OCI-LY3 (cell line): ENCODE measurements at regions not wholly inside any gene's neighbourhood (a gene's known extent, or its start where the extent isn't known, plus 50 kb on each side); places are given as distances from the start of the nearest gene placed in this dataset.

Experiments used
- H2AFZ ChIP-seq: fragments of 200-600, 300-600 bp; shearing (Covaris generic); 2 replicates; pipeline ENCODE4 v1.6.0; 2014; ENCODE audit warnings: antibody characterized with exemption, low read depth, low read length
- H3K27ac ChIP-seq: fragments of 200-600, 300-600 bp; sonication (generic); 2 replicates; pipeline ENCODE4 v1.5.1; 2014; ENCODE audit warnings: mild to moderate bottlenecking, low read length, moderate library complexity, mixed read lengths
- H3K27me3 ChIP-seq: fragments of 200-600, 300-600 bp; sonication (generic); 2 replicates; pipeline ENCODE4 v1.6.1; 2014; ENCODE audit warnings: low read depth, low read length, mixed read lengths
- H3K36me3 ChIP-seq: fragments of 200-600, 300-600 bp; sonication (generic); replicated peaks from 2 replicates; pipeline ENCODE3; 2014; ENCODE audit warnings: low read depth, low read length, mixed read lengths
- H3K4me1 ChIP-seq: fragments of 300-600, 200-600 bp; sonication (generic); 2 replicates; pipeline ENCODE4 v1.6.1; 2014; ENCODE audit warnings: low read length, mixed read lengths
- H3K4me2 ChIP-seq: fragments of 200-600, 300-600 bp; sonication (generic); 2 replicates; pipeline ENCODE4 v1.6.1; 2014; ENCODE audit warnings: low read length, mixed read lengths
- H3K4me3 ChIP-seq: fragments of 300-600, 200-600 bp; sonication (generic); 2 replicates; pipeline ENCODE4 v1.5.1; 2014; ENCODE audit warnings: antibody characterized with exemption, mild to moderate bottlenecking, low read length, moderate library complexity
- H3K79me2 ChIP-seq: fragments of 300-600, 200-600 bp; shearing (Covaris generic); 2 replicates; pipeline ENCODE4 v1.6.1; 2014; ENCODE audit warnings: mild to moderate bottlenecking, low read length, mixed read lengths
- H3K9ac ChIP-seq: fragments of 300-600, 200-600 bp; shearing (Covaris generic); 2 replicates; pipeline ENCODE4 v1.6.0; 2014; ENCODE audit warnings: mild to moderate bottlenecking, low read length, moderate library complexity
- H3K9me3 ChIP-seq: fragments of 200-600, 300-600 bp; shearing (Covaris generic); 2 replicates; pipeline ENCODE4 v1.6.1; 2014; ENCODE audit warnings: low read length, mixed read lengths; ENCODE audit not compliant: insufficient read depth
- H4K20me1 ChIP-seq: fragments of 200-600, 300-600 bp; sonication (generic); 2 replicates; pipeline ENCODE4 v1.6.1; 2016; ENCODE audit warnings: low read length, mixed read lengths; ENCODE audit not compliant: insufficient read depth
- EZH2phosphoT487 ChIP-seq: fragments of 200-600 bp; shearing (Covaris generic); IDR thresholded peaks from 2 replicates; pipeline ENCODE4 v1.6.1; 2018; ENCODE audit warnings: antibody characterized with exemption, mixed run types, low read depth
- TF ChIP-seq, protein P1 (sequence below): fragments of 200-600, 300-600 bp; sonication (generic); IDR thresholded peaks from 2 replicates; pipeline ENCODE4 v1.5.1; 2014; ENCODE audit warnings: antibody characterized with exemption, low read length, low read depth

- Histone ChIP-seq H3K4me3 (no peak overlapping the region), H3K27me3 (no peaks in the 10 kb centered on the region), H3K9ac (no peak overlapping the region), H3K36me3 (no peaks in the 10 kb centered on the region), H3K27ac (no peak overlapping the region), H4K20me1 (no peaks in the 10 kb centered on the region), H3K4me2 (no peak overlapping the region), H2AFZ (no peak overlapping the region), H3K4me1 (no peaks in the 10 kb centered on the region), H3K9me3 (peaks cover 4% of the 10 kb centered on the region; the same call in 1 of the 2 replicates), H3K79me2 (no peaks in the 10 kb centered on the region)
- no peak for TF ChIP-seq EZH2phosphoT487
Observed at GRCh38 chr2:119104414-119104813, 54.1 kb downstream of the C1QL2 start.

DNA sequence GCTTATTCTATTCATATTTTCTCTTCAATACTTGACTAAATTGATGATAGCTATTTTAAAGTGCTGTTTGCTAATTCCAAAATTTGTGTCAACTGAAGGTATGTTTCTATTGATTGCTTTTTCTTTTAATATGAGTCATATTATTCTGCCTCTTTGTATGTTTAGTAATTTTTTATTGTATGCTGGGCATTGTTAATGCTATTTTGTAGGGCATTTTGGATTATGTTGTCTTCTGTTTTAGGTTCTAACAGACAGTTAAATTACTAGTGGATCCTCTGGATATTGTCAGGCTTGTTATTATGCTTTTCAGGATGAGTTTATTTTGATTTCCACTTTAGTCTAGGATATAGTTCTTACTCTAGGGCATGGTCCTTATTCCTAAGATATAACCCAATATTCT lies 55.6 kb downstream of the C1QL2 start:
- no peak for TF ChIP-seq EZH2phosphoT487
- TF ChIP-seq, protein P1, sequence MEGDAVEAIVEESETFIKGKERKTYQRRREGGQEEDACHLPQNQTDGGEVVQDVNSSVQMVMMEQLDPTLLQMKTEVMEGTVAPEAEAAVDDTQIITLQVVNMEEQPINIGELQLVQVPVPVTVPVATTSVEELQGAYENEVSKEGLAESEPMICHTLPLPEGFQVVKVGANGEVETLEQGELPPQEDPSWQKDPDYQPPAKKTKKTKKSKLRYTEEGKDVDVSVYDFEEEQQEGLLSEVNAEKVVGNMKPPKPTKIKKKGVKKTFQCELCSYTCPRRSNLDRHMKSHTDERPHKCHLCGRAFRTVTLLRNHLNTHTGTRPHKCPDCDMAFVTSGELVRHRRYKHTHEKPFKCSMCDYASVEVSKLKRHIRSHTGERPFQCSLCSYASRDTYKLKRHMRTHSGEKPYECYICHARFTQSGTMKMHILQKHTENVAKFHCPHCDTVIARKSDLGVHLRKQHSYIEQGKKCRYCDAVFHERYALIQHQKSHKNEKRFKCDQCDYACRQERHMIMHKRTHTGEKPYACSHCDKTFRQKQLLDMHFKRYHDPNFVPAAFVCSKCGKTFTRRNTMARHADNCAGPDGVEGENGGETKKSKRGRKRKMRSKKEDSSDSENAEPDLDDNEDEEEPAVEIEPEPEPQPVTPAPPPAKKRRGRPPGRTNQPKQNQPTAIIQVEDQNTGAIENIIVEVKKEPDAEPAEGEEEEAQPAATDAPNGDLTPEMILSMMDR: no peak
- H3K27ac ChIP-seq: no peak overlapping the region
- H3K4me2 ChIP-seq: no peak overlapping the region
- peaks cover 4% of the 10 kb centered on the region; the same call in 1 of the 2 replicates for H3K9me3 ChIP-seq
- H3K36me3 ChIP-seq: no peaks in the 10 kb centered on the region
- no peak overlapping the region for H3K9ac ChIP-seq
- no peaks in the 10 kb centered on the region for H3K4me1 ChIP-seq
- no peak overlapping the region for H2AFZ ChIP-seq
- no peak overlapping the region for H3K4me3 ChIP-seq
- H3K79me2 ChIP-seq: no peaks in the 10 kb centered on the region
- no peaks in the 10 kb centered on the region for H4K20me1 ChIP-seq
- no peaks in the 10 kb centered on the region for H3K27me3 ChIP-seq

DNA sequence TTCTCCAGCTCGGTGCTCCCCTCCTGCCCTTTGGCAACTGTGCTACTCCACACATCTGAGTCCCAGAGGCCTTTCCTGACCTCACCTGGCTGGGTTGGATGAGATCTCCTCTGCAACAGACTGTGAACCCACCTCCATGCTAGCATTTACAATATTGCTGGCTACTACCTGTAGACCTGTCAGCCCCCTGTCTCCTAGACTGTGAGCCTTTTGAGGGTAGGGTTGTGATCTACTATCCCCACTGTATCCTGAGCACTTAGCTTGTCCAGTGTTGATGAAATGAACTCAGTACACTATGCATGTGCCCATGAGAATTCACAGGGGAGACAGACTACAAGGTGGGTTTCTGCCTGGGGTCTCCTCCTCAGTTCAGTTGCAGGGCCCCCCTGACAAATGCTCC lies 70.1 kb downstream of the C1QL2 start:
- no peaks in the 10 kb centered on the region for H3K79me2 ChIP-seq
- no peaks in the 10 kb centered on the region for H3K9me3 ChIP-seq
- no peaks in the 10 kb centered on the region for H3K4me1 ChIP-seq
- H3K27ac ChIP-seq: no peak overlapping the region
- H3K36me3 ChIP-seq: no peaks in the 10 kb centered on the region
- H3K4me2 ChIP-seq: no peak overlapping the region
- no peak overlapping the region for H2AFZ ChIP-seq
- H3K9ac ChIP-seq: no peak overlapping the region
- no peak for TF ChIP-seq EZH2phosphoT487
- TF ChIP-seq, protein P1: no peak
- H4K20me1 ChIP-seq: no peaks in the 10 kb centered on the region
- no peaks in the 10 kb centered on the region; the same call in 1 of the 2 replicates for H3K27me3 ChIP-seq
- H3K4me3 ChIP-seq: no peak overlapping the region

DNA sequence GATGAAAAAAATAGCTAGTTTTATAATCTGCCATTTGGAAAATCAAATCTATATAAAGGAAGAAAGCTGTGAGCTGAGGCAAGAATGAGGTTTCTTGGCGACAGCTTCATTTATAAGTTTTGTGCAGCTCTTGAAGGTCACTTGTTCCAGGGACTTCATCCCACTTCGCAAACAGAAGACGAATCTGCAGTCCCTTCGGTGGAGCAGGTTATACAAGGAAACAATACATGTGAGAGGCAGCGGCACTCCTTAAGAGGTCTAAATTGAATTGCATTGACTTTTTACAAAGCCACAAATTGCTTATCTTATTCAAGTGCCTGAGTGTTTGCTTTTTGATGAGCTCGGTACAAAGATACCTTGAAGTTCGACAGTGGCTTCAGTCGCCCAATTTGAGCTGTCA lies 72.2 kb downstream of the C1QL2 start:
- H3K79me2 ChIP-seq: no peaks in the 10 kb centered on the region
- no peak overlapping the region for H3K27ac ChIP-seq
- no peak overlapping the region for H3K4me3 ChIP-seq
- H3K4me2 ChIP-seq: no peak overlapping the region
- H3K9ac ChIP-seq: no peak overlapping the region
- H3K36me3 ChIP-seq: no peaks in the 10 kb centered on the region
- TF ChIP-seq, protein P1: no peak
- TF ChIP-seq EZH2phosphoT487: no peak
- H3K9me3 ChIP-seq: no peaks in the 10 kb centered on the region
- no peaks in the 10 kb centered on the region for H4K20me1 ChIP-seq
- H3K4me1 ChIP-seq: no peaks in the 10 kb centered on the region
- no peaks in the 10 kb centered on the region; the same call in 1 of the 2 replicates for H3K27me3 ChIP-seq
- no peak overlapping the region for H2AFZ ChIP-seq

DNA sequence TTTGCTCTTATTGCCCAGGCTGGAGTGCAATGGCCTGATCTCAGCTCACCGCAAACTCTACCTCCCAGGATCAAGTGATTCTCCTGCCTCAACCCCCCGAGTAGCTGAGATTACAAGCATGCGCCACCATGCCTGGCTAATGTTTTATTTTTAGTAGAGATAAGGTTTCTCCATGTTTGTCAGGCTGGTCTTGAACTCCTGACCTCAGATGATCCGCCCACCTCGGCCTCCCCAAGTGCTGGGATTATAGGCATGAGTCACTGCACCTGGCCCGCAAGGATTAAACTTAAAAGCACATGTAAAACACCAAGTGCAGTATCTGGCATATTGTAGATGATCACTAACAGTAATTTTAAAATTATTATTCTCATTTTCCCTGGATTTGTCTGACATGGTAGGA lies 72.9 kb downstream of the C1QL2 start:
- no peaks in the 10 kb centered on the region for H4K20me1 ChIP-seq
- no peaks in the 10 kb centered on the region for H3K4me1 ChIP-seq
- H2AFZ ChIP-seq: no peak overlapping the region
- H3K36me3 ChIP-seq: no peaks in the 10 kb centered on the region
- TF ChIP-seq, protein P1: no peak
- H3K27me3 ChIP-seq: no peaks in the 10 kb centered on the region; the same call in 1 of the 2 replicates
- no peaks in the 10 kb centered on the region for H3K9me3 ChIP-seq
- no peak overlapping the region for H3K4me2 ChIP-seq
- no peak overlapping the region for H3K27ac ChIP-seq
- no peaks in the 10 kb centered on the region for H3K79me2 ChIP-seq
- no peak overlapping the region for H3K9ac ChIP-seq
- no peak overlapping the region for H3K4me3 ChIP-seq
